ENCODE measurements at regions not wholly inside any gene's neighbourhood (a gene's known extent, or its start where the extent isn't known, plus 50 kb on each side); places are given as distances from the start of the nearest gene placed in this dataset.

DNA sequence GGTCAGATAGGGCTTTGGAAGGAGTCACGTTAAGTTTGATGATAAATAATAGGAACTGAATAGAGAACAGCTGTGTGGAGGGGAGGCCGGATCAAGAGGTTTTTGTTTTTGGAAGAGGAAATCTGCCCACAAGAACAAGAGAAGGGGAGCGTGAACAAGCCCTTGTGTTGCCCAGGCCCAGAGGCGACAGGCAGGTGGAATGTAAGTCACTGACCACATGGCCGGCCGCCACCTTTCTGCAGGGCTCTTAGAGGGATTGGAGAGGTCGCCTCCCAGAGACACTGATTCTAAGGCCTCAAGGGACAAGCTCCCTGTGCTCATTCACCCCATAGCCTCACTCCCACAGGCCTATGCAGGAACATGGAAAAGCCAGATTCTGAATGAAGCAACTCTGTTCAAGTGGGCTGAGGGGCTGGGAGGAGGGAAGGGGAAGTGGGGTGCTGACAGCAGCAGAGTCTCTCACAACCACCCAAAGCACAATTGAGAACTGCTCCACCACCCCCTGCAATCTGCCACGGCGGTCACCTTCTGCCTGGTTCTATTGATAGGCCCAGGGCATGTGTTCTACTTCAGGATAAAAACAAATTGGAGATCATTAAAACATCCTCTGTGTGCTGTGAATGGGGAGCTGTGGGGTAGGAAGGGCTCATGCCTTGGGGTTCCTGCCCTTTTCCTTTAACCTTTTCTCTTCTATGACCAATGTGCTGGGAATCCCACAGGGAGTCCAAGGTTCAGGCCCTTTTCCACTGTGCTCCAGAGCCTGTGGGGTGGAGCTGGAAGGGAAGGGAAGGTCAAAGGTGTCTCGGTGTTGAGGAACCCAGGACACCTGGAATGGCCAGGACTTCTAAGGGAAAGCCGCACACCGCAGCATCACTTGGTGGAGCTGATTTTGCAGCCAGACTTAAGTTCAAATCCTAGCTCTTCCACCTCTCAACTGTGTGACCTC is 63.3 kb upstream of the PARP1 start:
- 91 to 93% methylated on average over 12 of the region's 12 CpGs for WGBS, 2 donors
- Histone ChIP-seq H3K36me3 (no peaks in the 10 kb centered on the region), H3K4me3 (no peak overlapping the region), H3K4me1 (no peaks in the 10 kb centered on the region), H3K27me3 (no peaks in the 10 kb centered on the region), H3K27ac (no peak overlapping the region), H3K9me3 (no peaks in the 10 kb centered on the region)
- intact Hi-C loops (cut with DNase I): no loop called here
- no peak for ATAC-seq
- no peak for FAIRE-seq
- TF ChIP-seq, protein P1, sequence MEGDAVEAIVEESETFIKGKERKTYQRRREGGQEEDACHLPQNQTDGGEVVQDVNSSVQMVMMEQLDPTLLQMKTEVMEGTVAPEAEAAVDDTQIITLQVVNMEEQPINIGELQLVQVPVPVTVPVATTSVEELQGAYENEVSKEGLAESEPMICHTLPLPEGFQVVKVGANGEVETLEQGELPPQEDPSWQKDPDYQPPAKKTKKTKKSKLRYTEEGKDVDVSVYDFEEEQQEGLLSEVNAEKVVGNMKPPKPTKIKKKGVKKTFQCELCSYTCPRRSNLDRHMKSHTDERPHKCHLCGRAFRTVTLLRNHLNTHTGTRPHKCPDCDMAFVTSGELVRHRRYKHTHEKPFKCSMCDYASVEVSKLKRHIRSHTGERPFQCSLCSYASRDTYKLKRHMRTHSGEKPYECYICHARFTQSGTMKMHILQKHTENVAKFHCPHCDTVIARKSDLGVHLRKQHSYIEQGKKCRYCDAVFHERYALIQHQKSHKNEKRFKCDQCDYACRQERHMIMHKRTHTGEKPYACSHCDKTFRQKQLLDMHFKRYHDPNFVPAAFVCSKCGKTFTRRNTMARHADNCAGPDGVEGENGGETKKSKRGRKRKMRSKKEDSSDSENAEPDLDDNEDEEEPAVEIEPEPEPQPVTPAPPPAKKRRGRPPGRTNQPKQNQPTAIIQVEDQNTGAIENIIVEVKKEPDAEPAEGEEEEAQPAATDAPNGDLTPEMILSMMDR (IDR thresholded peaks at IDR 0.05): no peak
- DNase-seq: no peak

DNA sequence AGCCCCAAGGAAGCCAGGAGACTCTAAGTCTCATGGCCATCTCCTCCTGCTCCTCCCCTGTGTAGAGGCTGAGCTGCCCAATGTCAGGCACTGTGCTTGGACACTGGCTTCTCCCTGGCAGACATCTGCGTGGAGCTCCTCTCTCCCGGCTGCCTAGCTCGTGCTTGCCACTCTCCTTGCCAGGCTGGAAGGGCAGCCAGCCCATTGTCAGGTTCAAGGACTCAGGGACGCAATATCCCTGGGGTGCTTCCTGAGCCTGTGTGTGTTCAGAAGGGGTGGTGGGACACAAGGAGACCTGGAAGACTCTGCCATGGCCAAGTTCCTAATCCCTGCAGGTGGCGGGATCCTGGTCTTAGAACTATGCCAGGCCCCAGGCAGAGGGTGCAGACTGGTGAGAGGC is 65.4 kb upstream of the PARP1 start:
- TF ChIP-seq, protein P1 (IDR thresholded peaks at IDR 0.05): no peak
- H3K27me3 ChIP-seq: no peaks in the 10 kb centered on the region
- no peaks in the 10 kb centered on the region for H3K9me3 ChIP-seq
- ATAC-seq: no peak
- no peaks in the 10 kb centered on the region for H3K4me1 ChIP-seq
- DNase-seq: no peak
- no peak overlapping the region for H3K4me3 ChIP-seq
- no peak for FAIRE-seq
- 80 to 85% methylated on average over 5 of the region's 5 CpGs for WGBS, 2 donors
- H3K27ac ChIP-seq: no peak overlapping the region
- H3K36me3 ChIP-seq: no peaks in the 10 kb centered on the region
- intact Hi-C loops (cut with DNase I): no loop called here

DNA sequence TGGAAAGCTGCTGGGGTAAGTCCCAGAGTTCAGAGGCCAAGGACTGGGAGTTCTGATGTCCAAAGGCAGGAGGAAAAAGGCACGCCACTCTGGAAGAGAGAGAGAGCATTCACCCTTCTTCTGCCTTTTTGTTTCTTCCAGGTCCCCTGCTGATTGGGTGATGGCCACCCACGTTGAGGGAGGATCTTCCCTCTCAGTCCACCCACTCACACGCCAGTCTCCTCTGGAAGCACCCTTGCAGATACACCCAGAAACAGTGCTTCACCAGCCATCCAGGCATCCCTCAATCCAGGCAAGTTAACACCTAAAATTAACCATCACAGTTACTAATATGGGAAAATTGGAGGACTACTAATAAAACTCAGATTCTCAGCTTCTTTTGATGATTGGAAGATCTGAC is 66.1 kb upstream of the PARP1 start:
- no peak for ATAC-seq
- WGBS, 2 donors: 70 to 77% methylated on average over 3 of the region's 3 CpGs
- TF ChIP-seq, protein P1 (IDR thresholded peaks at IDR 0.05): no peak
- no peaks in the 10 kb centered on the region for H3K4me1 ChIP-seq
- intact Hi-C loops (cut with DNase I): no loop called here
- no peaks in the 10 kb centered on the region for H3K36me3 ChIP-seq
- DNase-seq: no peak
- no peaks in the 10 kb centered on the region for H3K9me3 ChIP-seq
- no peaks in the 10 kb centered on the region for H3K27me3 ChIP-seq
- H3K27ac ChIP-seq: no peak overlapping the region
- no peak for FAIRE-seq
- H3K4me3 ChIP-seq: no peak overlapping the region

DNA sequence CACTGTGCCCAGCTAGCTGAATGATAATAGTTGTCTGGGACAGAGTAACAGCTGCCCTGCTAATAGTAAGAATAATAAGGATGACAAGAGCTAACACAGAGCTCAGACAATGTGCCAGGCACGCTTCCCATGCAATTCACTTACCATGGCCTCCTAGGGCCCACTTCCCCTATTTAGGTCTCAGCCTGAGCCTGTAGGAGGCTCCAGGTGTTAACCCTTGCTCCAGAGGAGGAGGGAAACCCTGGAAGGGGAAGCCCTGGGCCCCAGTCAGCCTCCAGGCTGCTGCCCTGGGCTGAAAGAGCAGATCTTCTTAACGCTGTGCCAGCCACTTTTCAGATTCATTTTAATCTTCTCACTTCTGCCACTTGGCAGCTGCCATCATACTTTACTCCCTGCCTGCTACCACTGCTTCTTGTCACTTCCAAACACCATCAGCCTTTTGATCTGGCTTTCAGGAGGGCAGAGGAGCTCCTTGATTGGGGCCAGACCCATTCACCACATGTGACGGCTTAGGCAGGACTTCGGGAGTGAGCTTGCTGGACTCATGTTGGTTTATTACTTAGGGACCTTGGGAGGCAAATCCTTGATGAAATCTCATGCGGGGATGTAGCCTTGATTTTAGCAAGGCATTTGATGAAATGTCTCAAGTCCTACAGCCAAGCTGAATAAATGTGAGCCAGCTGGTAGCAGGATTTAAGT is 66.7 kb upstream of the PARP1 start:
- no peaks in the 10 kb centered on the region for H3K4me1 ChIP-seq
- H3K36me3 ChIP-seq: no peaks in the 10 kb centered on the region
- H3K27me3 ChIP-seq: no peaks in the 10 kb centered on the region
- DNase-seq (no peak), ATAC-seq (no peak), FAIRE-seq (no peak)
- TF ChIP-seq, protein P1 (IDR thresholded peaks at IDR 0.05): no peak
- H3K4me3 ChIP-seq: no peak overlapping the region
- intact Hi-C loops (cut with DNase I): no loop called here
- H3K9me3 ChIP-seq: no peaks in the 10 kb centered on the region
- 75 to 77% methylated on average over 5 of the region's 5 CpGs for WGBS, 2 donors
- H3K27ac ChIP-seq: no peak overlapping the region

DNA sequence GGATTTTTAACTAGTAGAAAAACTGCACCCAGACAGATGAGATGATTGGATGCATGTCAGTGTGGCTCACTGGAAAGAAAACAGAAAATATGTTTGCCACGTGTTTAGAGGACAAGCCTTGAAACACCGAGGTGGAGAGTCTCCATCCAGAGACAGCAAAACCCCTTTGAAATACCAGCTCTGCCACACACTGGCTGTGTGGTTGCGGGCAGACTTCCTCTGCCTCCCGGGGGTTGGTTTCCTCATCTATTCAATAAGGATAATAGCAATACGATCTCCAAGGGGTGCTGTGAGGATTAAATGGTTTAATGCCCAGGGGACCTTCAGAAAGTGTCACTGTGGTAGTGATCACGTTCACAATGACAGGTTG is 67.2 kb upstream of the PARP1 start:
- FAIRE-seq (no peak), ATAC-seq (no peak), DNase-seq (no peak)
- 53% methylated on average over 6 of the region's 6 CpGs for WGBS, 2 donors
- H3K36me3 ChIP-seq: no peaks in the 10 kb centered on the region
- no peak overlapping the region for H3K27ac ChIP-seq
- no peak overlapping the region for H3K4me3 ChIP-seq
- no peaks in the 10 kb centered on the region for H3K27me3 ChIP-seq
- intact Hi-C loops (cut with DNase I): no loop called here
- no peaks in the 10 kb centered on the region for H3K4me1 ChIP-seq
- no peaks in the 10 kb centered on the region for H3K9me3 ChIP-seq
- TF ChIP-seq, protein P1 (IDR thresholded peaks at IDR 0.05): no peak

Measured in pancreas (tissue), 10 donors.